ENCODE measurements at regions not wholly inside any gene's neighbourhood (a gene's known extent, or its start where the extent isn't known, plus 50 kb on each side); places are given as distances from the start of the nearest gene placed in this dataset.

GRCh38 chr10:33982995-33983394 lies 648.5 kb upstream of the NRP1 start:
- intact Hi-C loops (cut with DNase I): no loop called here
- WGBS, 3 donors: 74 to 82% (median 76%) methylated on average over 3 of the region's 3 CpGs
- H3K4me1 ChIP-seq: no peaks in the 10 kb centered on the region
- H3K4me3 ChIP-seq: no peak overlapping the region
- H3K9me3 ChIP-seq: no peaks in the 10 kb centered on the region
- ATAC-seq (no peak), DNase-seq (no peak)
- H3K27ac ChIP-seq: no peak overlapping the region
- no peaks in the 10 kb centered on the region for H3K27me3 ChIP-seq (ENCODE audit: insufficient read depth in 3 of 3, low read length in 2 of 3)
- no peak for TF ChIP-seq CTCF (IDR thresholded peaks at IDR 0.05)
- H3K36me3 ChIP-seq (ENCODE audit: insufficient read depth in 1 of 2, low read depth in 1 of 2): no peaks in the 10 kb centered on the region

GRCh38 chr10:33981301-33981700 lies 646.8 kb upstream of the NRP1 start:
- DNase-seq (no peak), ATAC-seq (no peak)
- intact Hi-C loops (cut with DNase I): no loop called here
- Histone ChIP-seq H3K27me3 (ENCODE audit: insufficient read depth in 3 of 3, low read length in 2 of 3) (no peaks in the 10 kb centered on the region), H3K4me3 (no peak overlapping the region), H3K4me1 (no peaks in the 10 kb centered on the region), H3K27ac (no peak overlapping the region), H3K36me3 (ENCODE audit: insufficient read depth in 1 of 2, low read depth in 1 of 2) (no peaks in the 10 kb centered on the region), H3K9me3 (no peaks in the 10 kb centered on the region)
- no peak for TF ChIP-seq CTCF (IDR thresholded peaks at IDR 0.05)
- 91 to 92% (median 92%) methylated on average over 5 of the region's 5 CpGs for WGBS, 3 donors

- Histone ChIP-seq H3K36me3 (ENCODE audit: insufficient read depth in 1 of 2, low read depth in 1 of 2) (no peaks in the 10 kb centered on the region), H3K9me3 (no peaks in the 10 kb centered on the region), H3K27me3 (ENCODE audit: insufficient read depth in 3 of 3, low read length in 2 of 3) (no peaks in the 10 kb centered on the region), H3K27ac (no peak overlapping the region), H3K4me1 (no peaks in the 10 kb centered on the region), H3K4me3 (no peak overlapping the region)
- DNase-seq (no peak), ATAC-seq (no peak)
- intact Hi-C loops (cut with DNase I): no loop called here
- TF ChIP-seq CTCF (IDR thresholded peaks at IDR 0.05): no peak
- WGBS, 3 donors: 88 to 92% (median 89%) methylated on average over 6 of the region's 6 CpGs
These were observed 644.7 kb upstream of the NRP1 start for GRCh38 chr10:33979195-33979594.

GRCh38 chr10:33975481-33975880 lies 641.0 kb upstream of the NRP1 start:
- 65 to 74% (median 70%) methylated on average over 3 of the region's 3 CpGs for WGBS, 3 donors
- Histone ChIP-seq H3K9me3 (no peaks in the 10 kb centered on the region), H3K4me3 (no peak overlapping the region), H3K27ac (no peak overlapping the region), H3K4me1 (no peaks in the 10 kb centered on the region), H3K27me3 (ENCODE audit: insufficient read depth in 3 of 3, low read length in 2 of 3) (no peaks in the 10 kb centered on the region), H3K36me3 (ENCODE audit: insufficient read depth in 1 of 2, low read depth in 1 of 2) (no peaks in the 10 kb centered on the region)
- intact Hi-C loops (cut with DNase I): no loop called here
- TF ChIP-seq CTCF (IDR thresholded peaks at IDR 0.05): no peak
- ATAC-seq (no peak), DNase-seq (no peak)

- Histone ChIP-seq H3K27ac (no peak overlapping the region), H3K27me3 (ENCODE audit: insufficient read depth in 3 of 3, low read length in 2 of 3) (no peaks in the 10 kb centered on the region), H3K4me3 (no peak overlapping the region), H3K36me3 (ENCODE audit: insufficient read depth in 1 of 2, low read depth in 1 of 2) (no peaks in the 10 kb centered on the region), H3K9me3 (no peaks in the 10 kb centered on the region), H3K4me1 (no peaks in the 10 kb centered on the region)
- intact Hi-C loops (cut with DNase I): no loop called here
- ATAC-seq (no peak), DNase-seq (no peak)
- no peak for TF ChIP-seq CTCF (IDR thresholded peaks at IDR 0.05)
- WGBS, 3 donors: 82 to 84% (median 83%) methylated on average over 4 of the region's 4 CpGs
These were observed 640.6 kb upstream of the NRP1 start for GRCh38 chr10:33974976-33975478.

All from psoas muscle (tissue), 7 donors.